Endothelial cell (in vitro differentiated cells): ENCODE measurements at regions not wholly inside any gene's neighbourhood (a gene's known extent, or its start where the extent isn't known, plus 50 kb on each side); places are given as distances from the start of the nearest gene placed in this dataset.

Source experiments
- DNase-seq: peaks from one replicate; pipeline ENCODE4 v3.0.0; 2021; ENCODE audit warnings: low spot score
- H3K27ac Mint-ChIP-seq: one replicate; pipeline ENCODE4 v1.8.0; 2021; ENCODE audit warnings: mixed read lengths, inconsistent platforms; ENCODE audit not compliant: unreplicated experiment
- H3K27me3 Mint-ChIP-seq: one replicate; pipeline ENCODE4 v1.8.0; 2021; ENCODE audit warnings: mild to moderate bottlenecking, moderate library complexity, mixed read lengths, inconsistent platforms; ENCODE audit not compliant: unreplicated experiment
- H3K36me3 Mint-ChIP-seq: one replicate; pipeline ENCODE4 v1.8.0; 2021; ENCODE audit warnings: mild to moderate bottlenecking, low read depth, mixed read lengths, inconsistent platforms; ENCODE audit not compliant: unreplicated experiment
- H3K4me1 Mint-ChIP-seq: one replicate; pipeline ENCODE4 v1.8.0; 2021; ENCODE audit warnings: mild to moderate bottlenecking, mixed read lengths, inconsistent platforms; ENCODE audit not compliant: unreplicated experiment
- H3K4me3 Mint-ChIP-seq: one replicate; pipeline ENCODE4 v1.8.0; 2021; ENCODE audit warnings: mild to moderate bottlenecking, mixed read lengths, inconsistent platforms; ENCODE audit not compliant: unreplicated experiment
- H3K9me3 Mint-ChIP-seq: one replicate; pipeline ENCODE4 v1.8.0; 2021; ENCODE audit warnings: mixed read lengths, inconsistent platforms; ENCODE audit not compliant: unreplicated experiment
- TF ChIP-seq, protein P1 (sequence below): fragments of 200-600 bp; sonication (generic); IDR thresholded peaks from one replicate; pipeline ENCODE4 v1.5.0; 2021; ENCODE audit warnings: antibody characterized with exemption; ENCODE audit not compliant: unreplicated experiment

DNA sequence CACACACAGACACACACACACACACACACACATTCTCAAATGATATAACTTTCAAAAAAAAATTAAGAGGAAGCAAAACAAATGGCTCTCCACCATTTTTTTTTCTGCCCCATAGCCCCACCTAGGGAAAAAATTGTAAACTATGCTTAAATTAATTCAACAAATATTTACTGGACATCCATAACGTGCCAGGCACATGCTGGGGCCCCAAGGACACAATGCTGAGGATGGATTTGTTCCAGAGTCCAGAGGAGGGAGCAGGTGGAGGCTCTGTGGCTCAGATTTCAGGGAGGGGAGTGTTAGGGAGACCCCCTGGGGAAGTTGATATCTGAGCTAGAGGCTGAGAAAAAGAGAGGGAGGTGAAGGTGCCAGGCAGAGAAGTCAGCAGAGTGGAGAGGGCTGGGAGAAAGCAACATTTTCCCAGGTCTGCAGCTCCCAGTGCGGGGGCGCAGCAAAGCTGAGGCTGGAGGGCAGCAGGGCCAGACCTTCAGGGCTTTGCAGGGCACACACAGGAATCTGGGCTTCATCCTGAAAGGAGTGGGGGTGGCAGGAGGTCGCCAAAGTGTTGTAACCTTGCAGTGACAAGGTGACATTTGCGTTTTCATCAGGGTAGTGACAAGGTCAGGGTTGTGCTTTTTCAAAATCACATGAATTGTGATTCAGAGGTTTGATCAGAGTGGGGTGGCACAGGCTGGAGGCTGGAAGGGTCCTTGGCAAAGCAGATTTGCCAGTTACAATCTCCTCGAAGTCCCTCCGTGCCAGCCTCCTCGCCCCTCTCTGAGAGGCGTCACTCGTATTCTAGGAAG lies 261.6 kb downstream of the WDR11 start:
- H3K4me1 Mint-ChIP-seq = no peaks in the 10 kb centered on the region
- H3K4me3 Mint-ChIP-seq = no peak overlapping the region
- no peaks in the 10 kb centered on the region for H3K27me3 Mint-ChIP-seq
- no peaks in the 10 kb centered on the region for H3K9me3 Mint-ChIP-seq
- DNase-seq = no peak
- H3K27ac Mint-ChIP-seq = no peak overlapping the region
- no peaks in the 10 kb centered on the region for H3K36me3 Mint-ChIP-seq
- TF ChIP-seq, protein P1, sequence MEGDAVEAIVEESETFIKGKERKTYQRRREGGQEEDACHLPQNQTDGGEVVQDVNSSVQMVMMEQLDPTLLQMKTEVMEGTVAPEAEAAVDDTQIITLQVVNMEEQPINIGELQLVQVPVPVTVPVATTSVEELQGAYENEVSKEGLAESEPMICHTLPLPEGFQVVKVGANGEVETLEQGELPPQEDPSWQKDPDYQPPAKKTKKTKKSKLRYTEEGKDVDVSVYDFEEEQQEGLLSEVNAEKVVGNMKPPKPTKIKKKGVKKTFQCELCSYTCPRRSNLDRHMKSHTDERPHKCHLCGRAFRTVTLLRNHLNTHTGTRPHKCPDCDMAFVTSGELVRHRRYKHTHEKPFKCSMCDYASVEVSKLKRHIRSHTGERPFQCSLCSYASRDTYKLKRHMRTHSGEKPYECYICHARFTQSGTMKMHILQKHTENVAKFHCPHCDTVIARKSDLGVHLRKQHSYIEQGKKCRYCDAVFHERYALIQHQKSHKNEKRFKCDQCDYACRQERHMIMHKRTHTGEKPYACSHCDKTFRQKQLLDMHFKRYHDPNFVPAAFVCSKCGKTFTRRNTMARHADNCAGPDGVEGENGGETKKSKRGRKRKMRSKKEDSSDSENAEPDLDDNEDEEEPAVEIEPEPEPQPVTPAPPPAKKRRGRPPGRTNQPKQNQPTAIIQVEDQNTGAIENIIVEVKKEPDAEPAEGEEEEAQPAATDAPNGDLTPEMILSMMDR = no peak

DNA sequence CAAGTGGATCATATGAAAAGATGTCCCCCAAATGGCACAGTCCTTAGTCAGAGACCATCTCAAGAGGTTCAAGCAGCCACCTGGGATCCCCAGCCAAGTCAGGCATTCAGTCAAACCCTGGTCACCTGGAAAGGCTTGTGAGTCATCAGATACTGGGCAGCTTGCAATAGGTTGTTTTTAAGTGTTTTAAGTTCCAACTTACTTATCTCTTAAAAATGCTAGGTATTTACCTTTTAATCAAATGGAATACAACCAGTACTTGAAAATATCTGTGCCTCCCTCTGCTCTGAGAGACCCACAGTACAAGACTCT lies 262.2 kb downstream of the WDR11 start:
- H3K27ac Mint-ChIP-seq = no peak overlapping the region
- no peak overlapping the region for H3K4me3 Mint-ChIP-seq
- no peaks in the 10 kb centered on the region for H3K36me3 Mint-ChIP-seq
- no peaks in the 10 kb centered on the region for H3K27me3 Mint-ChIP-seq
- no peaks in the 10 kb centered on the region for H3K4me1 Mint-ChIP-seq
- TF ChIP-seq, protein P1 = no peak
- H3K9me3 Mint-ChIP-seq = no peaks in the 10 kb centered on the region
- DNase-seq = no peak

DNA sequence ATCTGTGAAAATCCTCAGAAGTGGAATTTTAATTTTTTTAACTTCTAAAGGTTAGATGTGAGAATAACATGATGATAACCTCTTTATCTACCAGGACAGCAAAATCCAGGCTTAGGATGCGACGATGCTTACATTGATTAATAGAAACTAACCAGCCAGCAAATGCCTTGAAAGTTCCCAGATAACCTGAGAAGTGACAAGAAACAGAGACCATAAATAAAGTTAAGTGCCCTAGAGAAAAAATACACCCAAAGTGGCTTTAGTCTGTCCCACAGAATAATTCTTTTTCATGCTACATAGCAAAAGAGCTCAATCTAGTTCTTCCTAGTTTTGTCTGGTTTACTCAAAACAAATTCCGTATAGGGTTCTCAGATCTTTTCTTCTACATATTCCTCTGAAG lies 262.7 kb downstream of the WDR11 start:
- Mint-ChIP-seq H3K9me3 (no peaks in the 10 kb centered on the region), H3K4me3 (no peak overlapping the region), H3K36me3 (no peaks in the 10 kb centered on the region), H3K27ac (no peak overlapping the region), H3K4me1 (no peaks in the 10 kb centered on the region), H3K27me3 (no peaks in the 10 kb centered on the region)
- TF ChIP-seq, protein P1 = no peak
- DNase-seq = no peak

DNA sequence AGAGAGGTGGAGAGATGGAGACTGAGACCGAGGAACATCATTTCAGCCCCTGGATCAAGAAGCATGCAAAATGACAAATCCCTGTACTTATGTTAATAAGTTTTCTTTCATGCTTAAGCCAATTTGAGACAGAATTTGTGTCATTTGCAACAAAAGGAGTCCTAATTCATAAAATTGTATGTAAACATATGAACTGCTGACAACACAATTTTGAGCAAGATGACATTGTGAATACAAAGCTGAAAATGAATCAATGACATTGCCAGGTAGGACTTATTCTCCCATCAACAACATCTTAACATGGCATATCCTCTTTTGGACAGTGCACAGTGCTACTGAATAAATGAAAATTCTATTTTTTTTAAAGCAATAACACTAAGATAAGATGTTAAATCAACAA lies 264.0 kb downstream of the WDR11 start:
- H3K9me3 Mint-ChIP-seq = no peaks in the 10 kb centered on the region
- no peaks in the 10 kb centered on the region for H3K36me3 Mint-ChIP-seq
- TF ChIP-seq, protein P1 = no peak
- H3K27me3 Mint-ChIP-seq = no peaks in the 10 kb centered on the region
- no peak overlapping the region for H3K4me3 Mint-ChIP-seq
- H3K27ac Mint-ChIP-seq = no peak overlapping the region
- DNase-seq = no peak
- H3K4me1 Mint-ChIP-seq = no peaks in the 10 kb centered on the region

DNA sequence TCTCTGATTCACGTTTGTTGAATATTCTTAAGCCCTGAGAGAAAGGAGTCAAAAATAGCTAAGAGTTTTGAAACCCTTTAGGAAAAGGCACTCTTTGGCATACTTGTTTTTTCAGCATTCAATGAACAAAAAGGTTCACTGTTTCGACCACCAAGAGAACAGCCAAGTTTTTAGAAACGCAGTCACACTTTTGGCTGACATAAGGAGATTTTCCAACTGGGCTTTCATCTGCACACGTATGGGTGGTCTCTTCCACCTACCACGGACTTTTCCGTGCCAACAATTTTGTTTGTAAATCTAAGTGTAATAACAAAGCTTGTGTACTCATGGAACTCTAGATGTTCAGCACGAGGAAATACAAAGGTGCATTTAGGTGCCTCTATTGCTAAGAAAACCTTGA lies 270.3 kb downstream of the WDR11 start:
- Mint-ChIP-seq H3K4me3 (no peak overlapping the region), H3K9me3 (no peaks in the 10 kb centered on the region), H3K27ac (no peak overlapping the region), H3K27me3 (no peaks in the 10 kb centered on the region), H3K36me3 (no peaks in the 10 kb centered on the region), H3K4me1 (no peaks in the 10 kb centered on the region)
- no peak for DNase-seq
- TF ChIP-seq, protein P1 = no peak
